HG03442 (cell line): ENCODE measurements at regions not wholly inside any gene's neighbourhood (a gene's known extent, or its start where the extent isn't known, plus 50 kb on each side); places are given as distances from the start of the nearest gene placed in this dataset.

Experiments used
- ATAC-seq: cut with Tn5 transposase; IDR thresholded peaks from one replicate; pipeline ENCODE4 v1.9.1; 2021; ENCODE audit warnings: mild to moderate bottlenecking, moderate library complexity; ENCODE audit not compliant: unreplicated experiment

GRCh38 chr18:71919211-71919610 is 624.9 kb downstream of the CBLN2 start:
- no peak for ATAC-seq

GRCh38 chr18:71913641-71914040 is 630.5 kb downstream of the CBLN2 start:
- no peak for ATAC-seq

GRCh38 chr18:71902482-71902881 is 641.7 kb downstream of the CBLN2 start:
- no peak for ATAC-seq

GRCh38 chr18:71899707-71900472 is 644.3 kb downstream of the CBLN2 start:
- ATAC-seq = no peak

- no peak for ATAC-seq
Measured at GRCh38 chr18:71899183-71899582, 645.0 kb downstream of the CBLN2 start.

- ATAC-seq = no peak
Measured at GRCh38 chr18:71887509-71887908, 656.6 kb downstream of the CBLN2 start.

GRCh38 chr18:71878226-71878625 is 665.9 kb downstream of the CBLN2 start:
- ATAC-seq = no peak

- ATAC-seq = no peak
Measured at GRCh38 chr18:71873695-71874094, 670.4 kb downstream of the CBLN2 start.

- no peak for ATAC-seq
Measured at GRCh38 chr18:71865888-71866287, 678.3 kb downstream of the CBLN2 start.

- no peak for ATAC-seq
Measured at GRCh38 chr18:71850602-71851001, 693.5 kb downstream of the CBLN2 start.

- no peak for ATAC-seq
Measured at GRCh38 chr18:71849407-71849806, 694.7 kb downstream of the CBLN2 start.

- ATAC-seq = no peak
Measured at GRCh38 chr18:71846716-71847115, 697.4 kb downstream of the CBLN2 start.

GRCh38 chr18:71844814-71845213 is 699.3 kb downstream of the CBLN2 start:
- ATAC-seq = no peak

- no peak for ATAC-seq
Measured at GRCh38 chr18:71842666-71843065, 701.5 kb downstream of the CBLN2 start.

GRCh38 chr18:71837547-71837946 is 706.6 kb downstream of the CBLN2 start:
- no peak for ATAC-seq

GRCh38 chr18:71832946-71833617 is 711.1 kb downstream of the CBLN2 start:
- no peak for ATAC-seq

- ATAC-seq = no peak
Measured at GRCh38 chr18:71831039-71831438, 713.1 kb downstream of the CBLN2 start.

GRCh38 chr18:71827301-71827700 is 716.8 kb downstream of the CBLN2 start:
- no peak for ATAC-seq

GRCh38 chr18:71815305-71815704 is 728.8 kb downstream of the CBLN2 start:
- ATAC-seq = no peak

GRCh38 chr18:71809711-71810110 is 734.4 kb downstream of the CBLN2 start:
- no peak for ATAC-seq

GRCh38 chr18:71808616-71809015 is 735.5 kb downstream of the CBLN2 start:
- ATAC-seq = no peak

- no peak for ATAC-seq
Measured at GRCh38 chr18:71807586-71807985, 736.6 kb downstream of the CBLN2 start.
